ENCODE measurements at regions not wholly inside any gene's neighbourhood (a gene's known extent, or its start where the extent isn't known, plus 50 kb on each side); places are given as distances from the start of the nearest gene placed in this dataset.

GRCh38 chr16:7953360-7953759, 620.7 kb downstream of the RBFOX1 start:
- H3K27ac ChIP-seq, result no peak overlapping the region
- TF ChIP-seq CTCF (conservative IDR thresholded peaks at IDR 0.05), result no peak

GRCh38 chr16:7946142-7946541, 613.5 kb downstream of the RBFOX1 start:
- H3K27ac ChIP-seq, result no peak overlapping the region
- no peak for TF ChIP-seq CTCF (conservative IDR thresholded peaks at IDR 0.05)

GRCh38 chr16:7938175-7938574, 605.5 kb downstream of the RBFOX1 start:
- TF ChIP-seq CTCF (conservative IDR thresholded peaks at IDR 0.05), result no peak
- H3K27ac ChIP-seq, result no peak overlapping the region

- no peak overlapping the region for H3K27ac ChIP-seq
- no peak for TF ChIP-seq CTCF (conservative IDR thresholded peaks at IDR 0.05)
Measured at GRCh38 chr16:7921345-7921744, 588.7 kb downstream of the RBFOX1 start.

GRCh38 chr16:7919782-7920181, 587.1 kb downstream of the RBFOX1 start:
- no peak for TF ChIP-seq CTCF (conservative IDR thresholded peaks at IDR 0.05)
- H3K27ac ChIP-seq, result no peak overlapping the region

GRCh38 chr16:7914748-7915147, 582.1 kb downstream of the RBFOX1 start:
- no peak for TF ChIP-seq CTCF (conservative IDR thresholded peaks at IDR 0.05)
- no peak overlapping the region for H3K27ac ChIP-seq

GRCh38 chr16:7912132-7912531, 579.5 kb downstream of the RBFOX1 start:
- TF ChIP-seq CTCF (conservative IDR thresholded peaks at IDR 0.05), result no peak
- no peak overlapping the region for H3K27ac ChIP-seq

- no peak for TF ChIP-seq CTCF (conservative IDR thresholded peaks at IDR 0.05)
Measured at GRCh38 chr16:7910116-7910515, 577.5 kb downstream of the RBFOX1 start.

More at GRCh38 chr16:7910116-7910515, 577.5 kb downstream of the RBFOX1 start:
- H3K27ac ChIP-seq, result no peak overlapping the region
